Right lung (tissue), 2 donors: ENCODE measurements at regions not wholly inside any gene's neighbourhood (a gene's known extent, or its start where the extent isn't known, plus 50 kb on each side); places are given as distances from the start of the nearest gene placed in this dataset.
"Not testable (repeated sequence)": the region's sequence is repeated elsewhere in the genome, so short reads cannot be mapped to it uniquely, and the experiment has no call there.

ENCODE experiments used
- DNase-seq, 2 donors: peaks; one replicate each; pipeline ENCODE4 v3.0.0-alpha.2; 2013

DNA sequence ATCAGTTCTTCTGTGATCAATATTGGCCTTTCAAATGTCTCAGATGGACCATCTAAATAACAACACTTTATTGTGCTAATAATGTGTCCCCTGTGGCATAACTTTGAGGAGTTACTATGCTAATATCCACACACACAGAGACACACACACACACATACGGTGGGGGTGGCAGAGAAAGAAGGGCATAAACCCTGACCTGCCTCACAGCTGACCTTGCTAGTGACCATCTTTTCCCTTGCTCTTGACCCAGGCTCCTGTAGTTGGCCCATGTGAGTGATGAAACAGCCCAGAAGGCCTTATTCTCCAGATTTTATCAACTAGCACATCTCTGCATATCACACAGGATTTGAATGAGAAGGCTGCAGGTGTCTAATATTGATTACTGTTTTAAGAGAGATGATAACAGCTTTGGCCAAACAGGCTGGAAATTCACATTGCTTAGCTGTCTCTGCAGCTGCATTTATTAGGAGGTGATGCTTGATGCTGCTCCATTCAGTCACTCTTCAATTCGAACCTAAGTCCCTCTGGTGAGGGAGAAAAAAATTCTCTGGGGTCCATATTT is 176.4 kb downstream of the ACTR3 start:
- DNase-seq, result no peak

GRCh38 chr2:114068438-114068837 is 178.5 kb downstream of the ACTR3 start:
- peak in 1 of 2 donors; percentile 17 for DNase-seq

DNA sequence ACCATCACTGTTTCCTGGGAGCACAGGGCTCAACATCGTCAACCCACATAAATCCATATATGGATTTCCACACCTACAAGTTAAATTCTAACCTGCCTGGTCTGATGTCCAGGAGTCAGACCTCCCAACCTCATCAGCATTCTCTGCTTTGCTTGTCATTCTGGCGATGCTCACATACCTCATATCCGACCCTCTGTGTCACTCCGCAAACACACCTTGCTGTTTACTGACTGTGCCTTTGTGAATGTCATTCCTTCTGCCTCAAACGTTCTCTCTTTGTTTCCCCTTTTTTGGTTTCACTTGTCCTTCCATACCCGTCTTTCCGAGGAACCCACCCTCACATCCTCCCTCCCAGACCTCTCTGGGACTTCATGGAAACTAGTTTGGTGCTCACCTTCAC is 187.1 kb downstream of the ACTR3 start:
- no peak for DNase-seq

- DNase-seq, result no peak
Observed at GRCh38 chr2:114079366-114080004, 189.6 kb downstream of the ACTR3 start.

GRCh38 chr2:114082731-114083433 is 193.0 kb downstream of the ACTR3 start:
- no peak for DNase-seq

DNA sequence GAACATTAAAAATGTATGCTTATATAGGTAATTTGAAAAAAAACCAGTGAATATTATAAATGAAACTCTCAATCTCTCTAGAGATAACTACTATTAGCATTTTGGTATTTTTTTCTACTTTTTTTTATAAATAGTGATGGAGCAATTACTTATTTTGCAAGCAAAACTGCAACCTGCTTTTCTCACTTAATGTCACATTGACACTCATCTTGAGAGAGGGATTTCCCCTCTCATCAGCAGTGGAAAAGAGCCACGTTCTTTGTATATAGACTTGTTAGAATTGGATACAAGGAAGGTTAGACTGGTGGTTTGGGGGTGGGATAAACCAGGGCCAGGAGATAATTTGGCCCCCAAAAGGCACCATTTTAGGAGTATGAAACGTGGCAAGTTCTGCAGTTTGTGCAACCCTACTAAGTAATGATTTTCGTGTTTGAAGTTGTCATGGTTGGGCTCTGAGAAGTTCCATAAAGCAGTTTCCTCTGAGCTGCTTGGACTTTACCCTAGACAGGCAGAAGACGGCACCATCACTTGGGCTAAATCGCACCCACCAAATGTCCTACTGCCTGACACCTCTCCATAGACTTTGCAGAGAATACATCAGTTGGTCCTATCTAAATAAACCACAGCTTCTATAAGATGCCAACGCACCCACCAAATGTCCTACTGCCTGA is 194.0 kb downstream of the ACTR3 start:
- DNase-seq, result no peak

GRCh38 chr2:114085238-114085637 is 195.3 kb downstream of the ACTR3 start:
- no peak for DNase-seq

GRCh38 chr2:114085992-114086391 is 196.1 kb downstream of the ACTR3 start:
- no peak for DNase-seq

- no peak for DNase-seq
Observed at GRCh38 chr2:114089636-114090319, 199.9 kb downstream of the ACTR3 start.

DNA sequence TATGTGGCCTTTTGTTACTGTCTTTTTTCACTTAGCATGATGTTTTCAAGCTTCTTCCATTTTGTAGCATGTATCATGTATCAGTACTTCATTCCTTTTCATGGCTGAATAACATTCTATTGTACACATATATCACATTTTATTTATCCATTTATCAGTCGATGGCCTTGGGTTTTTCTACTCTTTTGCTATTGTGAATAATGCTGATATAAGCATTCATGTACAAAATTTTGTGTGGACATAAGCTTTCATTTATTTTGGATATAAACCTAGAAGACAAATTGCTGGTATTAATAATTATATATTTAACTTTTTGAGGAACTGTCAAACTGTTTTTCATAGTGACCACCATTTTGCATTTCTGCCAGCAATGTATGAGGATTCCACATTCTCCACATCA is 201.1 kb downstream of the ACTR3 start:
- DNase-seq, result no peak

- no peak for DNase-seq
Observed at GRCh38 chr2:114108249-114108648, 218.4 kb downstream of the ACTR3 start.

GRCh38 chr2:114108824-114109416 is 219.0 kb downstream of the ACTR3 start:
- DNase-seq, result no peak

DNA sequence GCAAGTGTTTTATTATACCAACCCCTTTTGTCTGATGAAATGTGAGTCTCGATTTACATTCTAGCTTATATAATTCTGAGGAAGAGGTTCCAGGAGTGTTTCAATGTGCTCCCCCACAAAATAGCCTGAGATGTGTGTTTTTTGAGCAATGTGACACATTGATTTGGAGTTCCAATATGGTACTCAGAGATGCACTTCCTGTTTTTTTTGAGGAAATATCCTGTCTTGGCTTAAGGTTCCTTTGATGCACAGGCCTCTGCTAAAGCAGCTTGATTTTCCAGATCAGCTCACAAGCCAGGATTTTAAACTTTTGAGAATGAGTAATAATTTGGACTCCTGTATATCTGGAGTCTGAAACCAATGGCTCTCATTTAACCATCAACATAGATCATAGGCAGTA is 221.4 kb downstream of the ACTR3 start:
- no peak for DNase-seq

DNA sequence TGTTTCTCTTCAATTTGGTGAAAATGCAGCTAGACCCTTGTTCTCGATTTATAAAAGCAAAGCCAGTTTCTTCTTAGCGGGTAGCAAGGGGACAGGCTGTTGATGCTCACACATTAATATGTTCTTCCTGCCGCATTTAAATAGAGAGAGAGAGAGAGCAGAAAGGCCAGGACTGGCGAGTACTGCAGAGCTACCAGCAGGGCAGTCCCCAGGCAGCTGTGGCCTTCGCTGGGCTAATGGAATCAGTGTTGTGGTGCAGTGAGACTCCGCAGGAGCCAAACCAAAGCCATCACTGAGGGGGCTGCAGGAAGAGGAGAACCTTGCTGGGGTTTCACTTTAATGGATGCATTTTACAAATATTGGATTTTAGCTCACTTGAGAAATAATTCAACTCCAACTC is 223.6 kb downstream of the ACTR3 start:
- no peak for DNase-seq

DNA sequence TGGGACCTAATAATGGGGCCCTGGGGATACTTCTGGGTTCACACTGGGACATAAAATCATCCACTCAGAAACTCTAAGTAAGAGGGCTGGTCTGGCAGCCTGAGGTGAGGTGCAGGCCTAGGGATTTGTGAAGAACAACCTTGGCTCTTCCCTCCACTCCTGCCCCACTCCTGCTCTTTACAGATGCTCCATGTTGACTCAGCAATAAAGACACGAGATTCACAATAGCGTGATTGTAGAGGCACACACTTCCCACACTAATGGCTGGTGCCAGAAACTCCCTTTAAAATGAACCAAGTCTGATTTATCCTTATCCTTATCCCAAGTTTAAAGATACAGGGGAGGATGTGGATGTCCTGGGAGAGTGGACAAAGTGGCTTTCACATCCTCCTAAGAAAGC is 228.2 kb downstream of the ACTR3 start:
- DNase-seq, result no peak

GRCh38 chr2:114119862-114120261 is 230.0 kb downstream of the ACTR3 start:
- no peak for DNase-seq

GRCh38 chr2:114122930-114123329 is 233.0 kb downstream of the ACTR3 start:
- no peak for DNase-seq

GRCh38 chr2:114123925-114124324 is 234.0 kb downstream of the ACTR3 start:
- no peak for DNase-seq

GRCh38 chr2:114127372-114127771 is 237.5 kb downstream of the ACTR3 start:
- DNase-seq, result no peak

GRCh38 chr2:114128263-114128662 is 238.4 kb downstream of the ACTR3 start:
- no peak for DNase-seq

DNA sequence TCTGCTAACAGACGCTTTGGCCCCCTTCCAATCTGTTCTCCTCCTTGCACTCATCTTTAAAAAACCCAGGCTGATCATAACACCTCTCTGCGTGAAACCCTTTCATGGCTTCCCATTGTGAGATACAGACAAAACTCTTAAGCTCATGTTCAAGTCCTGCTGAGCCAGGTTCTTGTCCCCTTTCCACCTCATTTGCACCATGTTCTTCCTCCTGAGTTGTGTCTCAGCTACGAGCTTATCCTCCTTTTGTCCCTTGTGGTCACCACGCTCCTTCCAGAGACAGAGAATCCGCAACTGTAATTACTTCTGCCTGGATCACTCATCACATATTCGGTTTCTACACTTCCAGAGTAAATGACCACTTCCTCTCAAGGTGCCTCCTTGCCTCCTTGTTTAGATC is 238.8 kb downstream of the ACTR3 start:
- DNase-seq, result no peak

DNA sequence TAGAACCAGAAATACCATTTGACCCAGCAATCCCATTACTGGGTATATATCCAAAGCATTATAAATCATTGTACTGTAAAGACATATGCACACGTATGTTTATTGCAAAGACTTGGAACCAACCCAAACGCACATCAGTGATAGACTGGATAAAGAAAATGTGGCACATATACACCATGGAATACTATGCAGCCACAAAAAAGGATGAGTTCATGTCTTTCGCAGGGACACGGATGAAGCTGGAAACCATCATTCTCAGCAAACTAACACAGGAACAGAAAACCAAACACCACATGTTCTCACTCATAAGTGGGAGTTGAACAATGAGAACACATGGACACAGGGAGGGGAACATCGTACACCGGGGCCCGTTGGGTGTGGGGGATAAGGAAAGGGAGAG is 242.2 kb downstream of the ACTR3 start:
- not testable (repeated sequence) for DNase-seq
